ENCODE measurements at regions not wholly inside any gene's neighbourhood (a gene's known extent, or its start where the extent isn't known, plus 50 kb on each side); places are given as distances from the start of the nearest gene placed in this dataset.
"Not testable (repeated sequence)": the region's sequence is repeated elsewhere in the genome, so short reads cannot be mapped to it uniquely, and the experiment has no call there.

DNA sequence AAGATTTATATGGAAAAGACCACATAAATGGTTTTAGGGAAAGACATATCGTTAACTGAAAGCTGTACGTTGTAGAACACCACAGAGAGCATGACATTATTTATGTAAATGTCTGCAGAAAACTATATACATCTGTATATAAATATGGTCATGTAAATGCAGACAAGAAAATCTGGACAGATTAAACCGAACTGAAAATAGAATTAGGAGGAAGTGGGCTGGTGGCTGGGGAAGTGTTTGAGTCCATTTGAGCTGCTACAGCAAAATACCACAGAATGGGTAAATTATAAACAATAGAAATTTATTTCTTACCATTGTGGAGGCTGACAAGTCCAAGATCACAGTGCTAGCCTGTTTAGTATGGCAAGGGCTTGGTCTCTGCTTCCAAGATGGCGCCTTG, 56.3 kb upstream of the USP6NL start:
- DNase-seq (ENCODE audit: low read depth), result no peak

DNA sequence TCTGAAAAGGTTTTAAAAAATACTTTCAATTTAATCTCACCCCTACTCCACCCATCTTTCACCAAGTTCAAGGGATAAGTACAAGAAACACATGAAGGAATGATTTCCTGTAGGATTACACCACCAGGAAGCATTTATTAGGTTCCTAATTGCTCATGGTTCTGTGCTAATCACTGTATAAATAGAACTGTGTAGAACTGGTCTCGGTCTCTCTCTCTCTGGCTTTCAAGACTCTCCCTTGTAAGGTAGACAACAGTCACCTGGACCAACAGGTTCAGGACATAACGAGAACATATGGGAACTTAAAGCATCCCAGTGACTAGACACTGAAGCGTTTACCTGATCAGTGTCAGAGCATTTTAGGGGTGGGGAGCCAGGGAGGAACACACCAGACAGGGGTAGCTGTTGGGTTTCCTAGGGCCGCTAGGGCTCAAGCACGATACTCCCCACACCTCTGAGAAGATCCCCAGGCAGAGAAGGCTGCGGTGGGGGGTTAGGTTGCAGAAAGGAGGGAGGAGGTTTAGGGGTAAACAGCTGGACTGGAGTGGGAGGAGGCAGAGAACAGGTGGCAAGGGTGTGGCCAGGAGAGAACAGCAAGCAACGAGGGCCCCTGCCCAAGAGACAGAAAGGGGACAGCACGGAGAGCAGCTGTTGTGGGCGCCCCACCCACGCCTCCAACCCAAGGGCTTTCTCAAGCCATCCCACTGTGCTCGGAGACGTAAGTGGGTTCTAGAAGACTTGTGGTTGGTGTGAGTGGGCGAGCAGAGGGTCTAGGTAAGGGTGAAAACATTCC, 52.5 kb upstream of the USP6NL start:
- DNase-seq (ENCODE audit: low read depth), result no peak

DNA sequence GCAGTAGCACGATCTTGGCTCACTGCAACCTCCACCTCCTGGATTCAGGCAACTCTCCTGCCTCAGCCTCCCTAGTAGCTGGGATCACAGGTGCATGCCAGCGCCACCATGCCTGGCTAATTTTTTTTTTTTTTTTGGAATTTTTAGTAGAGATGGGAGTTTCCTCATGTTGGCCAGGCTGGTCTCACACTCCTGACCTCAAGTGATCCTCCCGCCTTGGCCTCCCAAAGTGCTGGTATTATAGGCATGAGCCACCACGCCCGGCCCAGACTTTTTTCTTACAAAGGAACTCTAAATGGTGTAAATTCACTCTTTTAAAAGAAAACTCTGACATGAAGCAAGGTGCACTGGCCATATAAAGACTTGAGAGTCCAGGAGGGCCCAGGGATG, 51.7 kb upstream of the USP6NL start:
- DNase-seq (ENCODE audit: low read depth), result not testable (repeated sequence)

DNA sequence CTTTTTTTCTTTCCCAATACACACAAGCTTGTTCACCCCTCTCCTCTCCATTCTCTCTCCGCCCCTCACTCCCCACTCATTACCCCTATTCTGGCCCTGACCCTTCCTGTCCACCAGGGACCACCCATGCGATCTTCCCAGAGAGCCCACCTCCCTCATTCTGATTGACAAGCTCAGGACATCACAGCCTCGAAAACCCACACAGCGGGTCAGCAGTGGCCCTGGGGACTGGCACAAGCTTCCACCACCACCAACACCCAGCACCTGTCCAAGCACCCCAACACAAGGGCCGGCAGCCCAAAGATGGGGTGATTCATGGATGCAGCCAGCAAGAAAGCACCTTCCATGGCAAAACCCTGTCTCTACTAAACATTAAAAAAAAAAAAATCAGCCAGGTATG, 50.0 kb upstream of the USP6NL start:
- no peak for DNase-seq (ENCODE audit: low read depth)
